ENCODE measurements at regions not wholly inside any gene's neighbourhood (a gene's known extent, or its start where the extent isn't known, plus 50 kb on each side); places are given as distances from the start of the nearest gene placed in this dataset.

- no peak for DNase-seq (ENCODE audit: low spot score)
These were observed 419.2 kb downstream of the FGF9 start for GRCh38 chr13:22090106-22090505.

GRCh38 chr13:22091222-22091970 lies 420.5 kb downstream of the FGF9 start:
- DNase-seq (ENCODE audit: low spot score), result no peak

GRCh38 chr13:22091971-22092300 lies 421.1 kb downstream of the FGF9 start:
- no peak for DNase-seq (ENCODE audit: low spot score)

GRCh38 chr13:22092791-22093560 lies 422.1 kb downstream of the FGF9 start:
- DNase-seq (ENCODE audit: low spot score), result no peak

GRCh38 chr13:22095794-22096193 lies 424.9 kb downstream of the FGF9 start:
- DNase-seq (ENCODE audit: low spot score), result no peak

- DNase-seq (ENCODE audit: low spot score), result no peak
These were observed 428.7 kb downstream of the FGF9 start for GRCh38 chr13:22099585-22099984.

- DNase-seq (ENCODE audit: low spot score), result no peak
These were observed 431.4 kb downstream of the FGF9 start for GRCh38 chr13:22102271-22102670.

- DNase-seq (ENCODE audit: low spot score), result no peak
These were observed 432.5 kb downstream of the FGF9 start for GRCh38 chr13:22103046-22104027.

- DNase-seq (ENCODE audit: low spot score), result no peak
These were observed 435.2 kb downstream of the FGF9 start for GRCh38 chr13:22106058-22106457.

GRCh38 chr13:22107549-22107948 lies 436.7 kb downstream of the FGF9 start:
- no peak for DNase-seq (ENCODE audit: low spot score)

GRCh38 chr13:22108283-22108942 lies 437.5 kb downstream of the FGF9 start:
- no peak for DNase-seq (ENCODE audit: low spot score)

GRCh38 chr13:22108979-22109378 lies 438.1 kb downstream of the FGF9 start:
- DNase-seq (ENCODE audit: low spot score), result no peak

- no peak for DNase-seq (ENCODE audit: low spot score)
These were observed 439.5 kb downstream of the FGF9 start for GRCh38 chr13:22110368-22110767.

- DNase-seq (ENCODE audit: low spot score), result no peak
These were observed 440.4 kb downstream of the FGF9 start for GRCh38 chr13:22111152-22111783.

- DNase-seq (ENCODE audit: low spot score), result no peak
These were observed 441.1 kb downstream of the FGF9 start for GRCh38 chr13:22111961-22112360.

GRCh38 chr13:22112956-22113745 lies 442.3 kb downstream of the FGF9 start:
- no peak for DNase-seq (ENCODE audit: low spot score)

GRCh38 chr13:22114630-22115311 lies 443.9 kb downstream of the FGF9 start:
- DNase-seq (ENCODE audit: low spot score), result no peak

- no peak for DNase-seq (ENCODE audit: low spot score)
These were observed 447.3 kb downstream of the FGF9 start for GRCh38 chr13:22118158-22118557.

- no peak for DNase-seq (ENCODE audit: low spot score)
These were observed 449.8 kb downstream of the FGF9 start for GRCh38 chr13:22120646-22121045.

Data from mesenteric fat pad (tissue), 1 donor.